K562 (cell line): ENCODE measurements at regions not wholly inside any gene's neighbourhood (a gene's known extent, or its start where the extent isn't known, plus 50 kb on each side); places are given as distances from the start of the nearest gene placed in this dataset.
"Not testable (repeated sequence)": the region's sequence is repeated elsewhere in the genome, so short reads cannot be mapped to it uniquely, and the experiment has no call there.

Source experiments
- ATAC-seq: fragments of 200-7000 bp; cut with Tn5 transposase; 3 replicates; pipeline ENCODE4 v1.9.1; 2020; ENCODE audit warnings: moderate library complexity
- BruUV-seq: library from RNA; stranded (reverse); fragments of 400-500 nt; replicated peaks from 2 replicates; lab custom pipeline; 2021; lab: Mats Ljungman, UMichigan
- CTCF ChIA-PET: fragments of 300-600 bp; formaldehyde crosslinking; extraction: SDS; loops from one replicate; lab custom pipeline; 2021; ENCODE audit warnings: low intra/inter-chr PET ratio; lab: Yijun Ruan, JAX
- POLR2A ChIA-PET: fragments of 300-600, 350-650 bp; sonication (Branson Sonifier 250); formaldehyde crosslinking; extraction: SDS; loops from one replicate; lab custom pipeline; 2021; ENCODE audit warnings: antibody characterized with exemption, inconsistent platforms; lab: Yijun Ruan, JAX
- DNase-seq, 4 experiments: peaks; one replicate each; pipeline versions ENCODE4 v3.0.0 to v3.0.0-alpha.2; 2011 to 2018; ENCODE audit warnings: low spot score in 3 of 4, mixed read lengths in 3 of 4; ENCODE audit errors: extremely low read depth in 1 of 4
- FAIRE-seq: peaks from 2 replicates; lab custom pipeline; 2011; peaks lifted over from hg19 to GRCh38; lab: Jason Lieb, UNC
- H2AFZ ChIP-seq: 2 replicates; pipeline ENCODE4 v1.6.0; 2011; ENCODE audit warnings: low read depth, low read length, control low read depth, inconsistent platforms
- H3K27ac ChIP-seq: fragments of 200-600 bp; 3 replicates; pipeline ENCODE4 v1.8.0; 2011; ENCODE audit warnings: low read depth, mild to moderate bottlenecking, control low read depth, inconsistent platforms, low read length, moderate library complexity, mixed read lengths; ENCODE audit errors: extremely low read depth
- H3K27me3 ChIP-seq, 2 experiments: fragments of 300-600 bp in 1 of 2; 2 replicates in 1 of 2; 3 replicates in 1 of 2; pipeline versions ENCODE4 v1.6.0 to v1.8.0; 2011; ENCODE audit warnings: inconsistent platforms in 2 of 2, low read length in 2 of 2, mild to moderate bottlenecking in 1 of 2, mixed read lengths in 1 of 2, moderate library complexity in 1 of 2; ENCODE audit not compliant: control insufficient read depth in 2 of 2, insufficient read depth in 2 of 2
- H3K36me3 ChIP-seq: fragments of 300-600 bp; 3 replicates; pipeline ENCODE4 v1.8.0; 2011; ENCODE audit warnings: mild to moderate bottlenecking, low read length, inconsistent platforms; ENCODE audit not compliant: control insufficient read depth, insufficient read depth
- H3K4me1 ChIP-seq, 2 experiments: fragments of 200-600 bp in 1 of 2; replicated peaks in 1 of 2; 2 replicates in 1 of 2; 3 replicates in 1 of 2; pipeline versions ENCODE4 v1.5.1 to v1.8.0; 2011; ENCODE audit warnings: inconsistent platforms in 2 of 2, low read length in 2 of 2, mild to moderate bottlenecking in 1 of 2, mixed read lengths in 1 of 2, moderate library complexity in 1 of 2; ENCODE audit not compliant: control insufficient read depth in 2 of 2, insufficient read depth in 2 of 2
- H3K4me2 ChIP-seq: 2 replicates; pipeline ENCODE4 v1.6.1; 2011; ENCODE audit warnings: low read length, control low read depth, inconsistent platforms, mixed read lengths; ENCODE audit not compliant: insufficient read depth
- H3K4me3 ChIP-seq: fragments of 200-600 bp; sonication (generic), shearing (Covaris generic); 2 replicates; pipeline ENCODE4 v1.5.1; 2016; ENCODE audit warnings: control low read depth, inconsistent platforms
- H3K79me2 ChIP-seq: fragments of 200-600 bp; 3 replicates; pipeline ENCODE4 v1.8.0; 2011; ENCODE audit warnings: low read length, inconsistent platforms; ENCODE audit not compliant: control insufficient read depth, insufficient read depth
- H3K9ac ChIP-seq, 2 experiments: 2 replicates each; pipeline versions ENCODE4 v1.6.0 to v1.6.1; 2011; ENCODE audit warnings: low read depth in 2 of 2, low read length in 2 of 2, control low read depth in 1 of 2, inconsistent platforms in 1 of 2, mild to moderate bottlenecking in 1 of 2, mixed read lengths in 1 of 2; ENCODE audit not compliant: insufficient read depth in 1 of 2
- H3K9me1 ChIP-seq: one replicate; pipeline ENCODE4 v1.6.0; 2011; ENCODE audit warnings: inconsistent platforms, mild to moderate bottlenecking, low read length, moderate library complexity; ENCODE audit not compliant: control insufficient read depth, insufficient read depth
- H3K9me3 ChIP-seq: replicated peaks from 2 replicates; pipeline ENCODE4 v1.5.1; 2011; ENCODE audit warnings: low read depth, low read length, inconsistent platforms; ENCODE audit not compliant: control insufficient read depth, insufficient read depth
- H4K20me1 ChIP-seq: replicated peaks from 2 replicates; pipeline ENCODE4 v1.6.1; 2011; ENCODE audit warnings: low read length, inconsistent platforms, mixed read lengths; ENCODE audit not compliant: control insufficient read depth, insufficient read depth
- ZNF263 ChIP-seq: sonication (generic); formaldehyde crosslinking; IDR thresholded peaks from 2 replicates; pipeline ENCODE4 v1.8.0; 2022; ENCODE audit warnings: mild to moderate bottlenecking, missing genetic modification reagents, borderline replicate concordance
- WGBS: fragments of 100-300 bp; shearing (Covaris generic); methylation state at CpG from one replicate; pipeline ENCODE4 v1.1.6; 2016; ENCODE audit warnings: low coverage, mixed read lengths; ENCODE audit not compliant: insufficient coverage; ENCODE audit errors: missing lambda C conversion rate; 5-methylcytosine and 5-hydroxymethylcytosine counted together
- in situ Hi-C: fragments of 300-500 bp; cut with MboI; formaldehyde crosslinking; loops from 4 replicates; pipeline ENCODE4 v1.15.0; 2018; ENCODE audit warnings: inconsistent platforms, mixed read lengths
- intact Hi-C: fragments of 100-400 bp; cut with micrococcal nuclease; formaldehyde crosslinking; loops from 2 replicates; pipeline ENCODE4 v1.14.2; 2022

GRCh38 chr5:96170481-96171125, 209.0 kb upstream of the ELL2 start:
- H3K9me1 ChIP-seq, H4K20me1 ChIP-seq, FAIRE-seq, H3K4me1 ChIP-seq, BruUV-seq, H3K36me3 ChIP-seq, in situ Hi-C loops, H3K4me2 ChIP-seq, ATAC-seq, POLR2A ChIA-PET: not testable (repeated sequence)
- peak; percentile 14; the same call in 1 of the 2 replicates for TF ChIP-seq ZNF263
- TF ChIP-seq, all 486 proteins: peak for 1; not testable (repeated sequence) for 485
- H3K79me2 ChIP-seq, H3K9me3 ChIP-seq, CTCF ChIA-PET, H3K27ac ChIP-seq, H3K9ac ChIP-seq, H3K4me3 ChIP-seq, DNase-seq, H2AFZ ChIP-seq: not testable (repeated sequence)
- H3K27me3 ChIP-seq = peaks cover 5 to 18% of the 10 kb centered on the region in 2 experiments; a peak in 3 of 5 replicates
- WGBS = 7% methylated on average over 13 of the region's 15 CpGs
- intact Hi-C loops = loop anchor here (10.0 kb wide), 1 partner anchor 164 kb away; no protein-coding TSS in a partner anchor

- in situ Hi-C loops, BruUV-seq, DNase-seq, FAIRE-seq, H3K9ac ChIP-seq, H3K4me2 ChIP-seq, H3K36me3 ChIP-seq, H3K27ac ChIP-seq, H3K9me1 ChIP-seq, H3K4me3 ChIP-seq, H3K9me3 ChIP-seq, CTCF ChIA-PET, H2AFZ ChIP-seq, ATAC-seq, H4K20me1 ChIP-seq, H3K79me2 ChIP-seq, H3K4me1 ChIP-seq, POLR2A ChIA-PET, intact Hi-C loops: not testable (repeated sequence)
- WGBS = 7% methylated on average over 8 of the region's 8 CpGs
- H3K27me3 ChIP-seq = peaks cover 5 to 18% of the 10 kb centered on the region in 2 experiments; a peak in 3 of 5 replicates
These were observed 207.2 kb upstream of the ELL2 start for GRCh38 chr5:96168833-96169232.
